IMR-90 (cell line): ENCODE measurements at regions not wholly inside any gene's neighbourhood (a gene's known extent, or its start where the extent isn't known, plus 50 kb on each side); places are given as distances from the start of the nearest gene placed in this dataset.

Source experiments
- ATAC-seq: fragments of 200-7000 bp; cut with Tn5 transposase; 2 replicates; pipeline ENCODE4 v1.9.1; 2020; ENCODE audit warnings: low read depth, mild to moderate bottlenecking, moderate library complexity
- BruUV-seq: library from RNA; stranded (reverse); fragments of 400-500 nt; replicated peaks from 2 replicates; lab custom pipeline; 2021; lab: Mats Ljungman, UMichigan
- CTCF ChIA-PET: fragments of 300-600 bp; formaldehyde crosslinking; extraction: SDS; loops from one replicate; lab custom pipeline; 2021; ENCODE audit warnings: antibody characterized with exemption; lab: Yijun Ruan, JAX
- POLR2A ChIA-PET: fragments of 300-600 bp; sonication (Branson Sonifier 250); formaldehyde crosslinking; loops from one replicate; lab custom pipeline; 2022; ENCODE audit warnings: antibody characterized with exemption; ENCODE audit not compliant: unreplicated experiment; lab: Charles Lee
- DNase-seq: peaks from one replicate; pipeline ENCODE4 v3.0.0; 2013
- H2AFZ ChIP-seq: replicated peaks from 2 replicates; pipeline ENCODE3; 2013; ENCODE audit warnings: low read length, mild to moderate bottlenecking; ENCODE audit not compliant: poor library complexity
- H2AK5ac ChIP-seq: 2 replicates; pipeline ENCODE4 v1.6.1; 2013; ENCODE audit warnings: low read depth, low read length, inconsistent platforms
- H2AK9ac ChIP-seq: replicated peaks from 2 replicates; pipeline ENCODE3; 2013; ENCODE audit warnings: mild to moderate bottlenecking, low read depth, low read length, moderate library complexity; ENCODE audit not compliant: poor library complexity
- H2BK120ac ChIP-seq: 2 replicates; pipeline ENCODE4 v1.6.1; 2013; ENCODE audit warnings: low read depth, low read length, inconsistent platforms
- H2BK15ac ChIP-seq: 3 replicates; pipeline ENCODE4 v1.6.1; 2013; ENCODE audit warnings: low read depth, low read length, inconsistent platforms
- H2BK20ac ChIP-seq: 2 replicates; pipeline ENCODE4 v1.6.1; 2013; ENCODE audit warnings: low read depth, mild to moderate bottlenecking, inconsistent platforms, low read length, moderate library complexity
- H2BK5ac ChIP-seq: 2 replicates; pipeline ENCODE4 v1.6.1; 2013; ENCODE audit warnings: mild to moderate bottlenecking, low read depth, low read length, inconsistent platforms; ENCODE audit not compliant: poor library complexity, severe bottlenecking
- H3K14ac ChIP-seq: replicated peaks from 2 replicates; pipeline ENCODE4 v1.6.1; 2013; ENCODE audit warnings: low read depth, low read length, inconsistent platforms
- H3K18ac ChIP-seq: 2 replicates; pipeline ENCODE4 v1.6.1; 2013; ENCODE audit warnings: low read depth, low read length, control low read depth
- H3K23ac ChIP-seq: 2 replicates; pipeline ENCODE4 v1.6.1; 2013; ENCODE audit warnings: low read depth, low read length, inconsistent platforms
- H3K27ac ChIP-seq: 2 replicates; pipeline ENCODE4 v1.5.1; 2013; ENCODE audit warnings: mild to moderate bottlenecking, control low read depth, low read length; ENCODE audit not compliant: insufficient read depth
- H3K27me3 ChIP-seq: 2 replicates; pipeline ENCODE4 v1.6.1; 2013; ENCODE audit warnings: low read length; ENCODE audit not compliant: control insufficient read depth, insufficient read depth
- H3K36me3 ChIP-seq: 2 replicates; pipeline ENCODE4 v1.6.1; 2013; ENCODE audit warnings: low read length, mixed read lengths; ENCODE audit not compliant: control insufficient read depth, insufficient read depth
- H3K4ac ChIP-seq: 2 replicates; pipeline ENCODE4 v1.6.1; 2013; ENCODE audit warnings: low read depth, low read length, inconsistent platforms
- H3K4me1 ChIP-seq: 2 replicates; pipeline ENCODE4 v1.6.1; 2013; ENCODE audit warnings: low read length, mixed read lengths; ENCODE audit not compliant: control insufficient read depth, insufficient read depth
- H3K4me2 ChIP-seq: 2 replicates; pipeline ENCODE4 v1.6.1; 2013; ENCODE audit warnings: low read depth, mild to moderate bottlenecking, control low read depth, low read length, moderate library complexity
- H3K4me3 ChIP-seq: 2 replicates; pipeline ENCODE4 v1.5.1; 2013; ENCODE audit warnings: low read depth, mild to moderate bottlenecking, control low read depth, low read length, moderate library complexity; ENCODE audit not compliant: insufficient read depth
- H3K56ac ChIP-seq: 2 replicates; pipeline ENCODE4 v1.6.1; 2013; ENCODE audit warnings: low read length, inconsistent platforms; ENCODE audit not compliant: insufficient read depth; ENCODE audit errors: extremely low read depth
- H3K79me1 ChIP-seq, 2 experiments: 2 replicates each; pipeline ENCODE4 v1.6.1; 2013; ENCODE audit warnings: low read length in 2 of 2, inconsistent platforms in 1 of 2, low read depth in 1 of 2
- H3K9ac ChIP-seq: 2 replicates; pipeline ENCODE4 v1.6.1; 2013; ENCODE audit warnings: low read depth, low read length, control low read depth
- H3K9me1 ChIP-seq: 2 replicates; pipeline ENCODE4 v1.6.1; 2013; ENCODE audit warnings: low read length, inconsistent platforms; ENCODE audit not compliant: insufficient read depth
- H3K9me3 ChIP-seq: 2 replicates; pipeline ENCODE4 v1.6.1; 2013; ENCODE audit warnings: low read length; ENCODE audit not compliant: control insufficient read depth, insufficient read depth
- H4K20me1 ChIP-seq: 2 replicates; pipeline ENCODE4 v1.6.1; 2013; ENCODE audit warnings: low read length, inconsistent platforms; ENCODE audit not compliant: insufficient read depth
- H4K5ac ChIP-seq: 2 replicates; pipeline ENCODE4 v1.6.1; 2013; ENCODE audit warnings: mild to moderate bottlenecking, low read depth, low read length, control low read depth
- H4K8ac ChIP-seq, 2 experiments: 2 replicates each; pipeline ENCODE4 v1.6.1; 2013; ENCODE audit warnings: low read depth in 2 of 2, low read length in 2 of 2, control low read depth in 1 of 2, inconsistent platforms in 1 of 2
- H4K91ac ChIP-seq: 2 replicates; pipeline ENCODE4 v1.6.1; 2013; ENCODE audit warnings: low read depth, low read length, inconsistent platforms; ENCODE audit not compliant: insufficient read depth
- CEBPB ChIP-seq: IDR thresholded peaks from 2 replicates; pipeline ENCODE4 v1.6.1; 2012; ENCODE audit warnings: low read depth, low read length, improper control_type of control experiment
- CHD1 ChIP-seq: IDR thresholded peaks from 2 replicates; pipeline ENCODE4 v1.6.1; 2012; ENCODE audit warnings: low read depth, low read length, improper control_type of control experiment
- ELK1 ChIP-seq: fragments of 150-350 bp; IDR thresholded peaks from 2 replicates; pipeline ENCODE4 v1.6.1; 2016; ENCODE audit warnings: low read depth, mild to moderate bottlenecking, low read length, moderate library complexity, borderline replicate concordance
- FOS ChIP-seq: fragments of 150-350 bp; IDR thresholded peaks from 2 replicates; pipeline ENCODE4 v1.6.1; 2016; ENCODE audit warnings: low read depth, low read length
- MAFK ChIP-seq: IDR thresholded peaks from 2 replicates; pipeline ENCODE4 v1.6.1; 2012; ENCODE audit warnings: low read depth, low read length, improper control_type of control experiment
- MAZ ChIP-seq: IDR thresholded peaks from 2 replicates; pipeline ENCODE4 v1.6.1; 2012; ENCODE audit warnings: low read depth, mild to moderate bottlenecking, low read length, improper control_type of control experiment, moderate library complexity, borderline replicate concordance
- NFE2L2 ChIP-seq: fragments of 150-350 bp; IDR thresholded peaks from 2 replicates; pipeline ENCODE4 v1.6.1; 2016; ENCODE audit warnings: low read depth, mild to moderate bottlenecking, low read length
- POLR2A ChIP-seq: IDR thresholded peaks from 2 replicates; pipeline ENCODE4 v1.6.1; 2012; ENCODE audit warnings: mild to moderate bottlenecking, low read depth, low read length
- RCOR1 ChIP-seq: IDR thresholded peaks from 2 replicates; pipeline ENCODE4 v1.6.1; 2012; ENCODE audit warnings: mild to moderate bottlenecking, low read length, improper control_type of control experiment; ENCODE audit not compliant: insufficient replicate concordance
- RFX5 ChIP-seq: IDR thresholded peaks from 2 replicates; pipeline ENCODE4 v1.8.0; 2012; ENCODE audit warnings: low read depth, mild to moderate bottlenecking, low read length, moderate library complexity
- WGBS, 2 experiments: methylation state at CpG; one replicate each; pipeline versions ENCODE4 v1.1.5 to v1.1.7; 2013; ENCODE audit warnings: missing lambda C conversion rate in 2 of 2; ENCODE audit not compliant: insufficient read length in 1 of 2; ENCODE audit errors: extremely low coverage in 2 of 2; 5-methylcytosine and 5-hydroxymethylcytosine counted together
- dilution Hi-C: fragments of 300-500 bp; cut with HindIII; formaldehyde crosslinking; loops from one replicate; pipeline ENCODE4 v1.14.3; 2018; ENCODE audit warnings: low sequenced_read_pairs; ENCODE audit not compliant: unreplicated experiment
- in situ Hi-C: fragments of 300-500 bp; cut with MboI; formaldehyde crosslinking; loops from 3 replicates; pipeline ENCODE4 v1.14.3; 2019; ENCODE audit warnings: low sequenced_read_pairs, inconsistent platforms, mixed read lengths
- intact Hi-C: fragments of 100-400 bp; cut with micrococcal nuclease; formaldehyde crosslinking; loops from 2 replicates; pipeline ENCODE4 v1.10.0; 2022
- TF ChIP-seq, protein P1 (sequence below): fragments of 150-350 bp; IDR thresholded peaks from 2 replicates; pipeline ENCODE4 v1.6.1; 2017; ENCODE audit warnings: mild to moderate bottlenecking, antibody characterized with exemption, low read length, low read depth

GRCh38 chr20:48366230-48366629, 461.6 kb downstream of the PREX1 start:
- Histone ChIP-seq H3K4me3 (no peak overlapping the region), H2BK20ac (no peak overlapping the region), H2AK5ac (no peak overlapping the region), H2BK120ac (no peak overlapping the region), H2AFZ (no peak overlapping the region), H3K9ac (no peak overlapping the region), H3K27me3 (no peaks in the 10 kb centered on the region; the same call in 1 of the 2 replicates), H3K9me3 (peaks cover 2% of the 10 kb centered on the region; the same call in 1 of the 2 replicates), H3K79me1 (no peaks in the 10 kb centered on the region), H2AK9ac (no peak overlapping the region), H3K4ac (no peak overlapping the region), H2BK15ac (no peak overlapping the region), H4K91ac (no peak overlapping the region), H3K4me2 (no peak overlapping the region), H3K56ac (no peak overlapping the region), H3K23ac (no peak overlapping the region), H2BK5ac (no peak overlapping the region), H3K36me3 (no peaks in the 10 kb centered on the region), H4K5ac (no peak overlapping the region), H3K18ac (no peak overlapping the region), H4K20me1 (no peaks in the 10 kb centered on the region), H4K8ac (no peak overlapping the region), H3K14ac (no peak overlapping the region), H3K27ac (no peak overlapping the region), H3K4me1 (no peaks in the 10 kb centered on the region), H3K9me1 (no peaks in the 10 kb centered on the region)
- 50% methylated on average over 2 of the region's 5 CpGs; no CpG with 5 or more reads in 1 of the 2 experiments for WGBS, 2 experiments
- dilution Hi-C loops = no loop called here
- ATAC-seq (no peak), DNase-seq (no peak)
- in situ Hi-C loops = no loop called here
- BruUV-seq = no TSS peak
- TF ChIP-seq CHD1 = no peak
- TF ChIP-seq FOS = no peak
- no peak for TF ChIP-seq RFX5
- no peak for TF ChIP-seq POLR2A
- no peak for TF ChIP-seq NFE2L2
- TF ChIP-seq CEBPB = no peak
- TF ChIP-seq MAZ = no peak
- no peak for TF ChIP-seq ELK1
- TF ChIP-seq, protein P1, sequence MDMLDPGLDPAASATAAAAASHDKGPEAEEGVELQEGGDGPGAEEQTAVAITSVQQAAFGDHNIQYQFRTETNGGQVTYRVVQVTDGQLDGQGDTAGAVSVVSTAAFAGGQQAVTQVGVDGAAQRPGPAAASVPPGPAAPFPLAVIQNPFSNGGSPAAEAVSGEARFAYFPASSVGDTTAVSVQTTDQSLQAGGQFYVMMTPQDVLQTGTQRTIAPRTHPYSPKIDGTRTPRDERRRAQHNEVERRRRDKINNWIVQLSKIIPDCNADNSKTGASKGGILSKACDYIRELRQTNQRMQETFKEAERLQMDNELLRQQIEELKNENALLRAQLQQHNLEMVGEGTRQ = no peak
- no peak for TF ChIP-seq MAFK
- TF ChIP-seq RCOR1 = no peak
- intact Hi-C loops = no loop called here
- CTCF ChIA-PET = no interaction called here
- POLR2A ChIA-PET = no interaction called here
